ENCODE measurements at regions not wholly inside any gene's neighbourhood (a gene's known extent, or its start where the extent isn't known, plus 50 kb on each side); places are given as distances from the start of the nearest gene placed in this dataset.

- TF ChIP-seq, protein P1, sequence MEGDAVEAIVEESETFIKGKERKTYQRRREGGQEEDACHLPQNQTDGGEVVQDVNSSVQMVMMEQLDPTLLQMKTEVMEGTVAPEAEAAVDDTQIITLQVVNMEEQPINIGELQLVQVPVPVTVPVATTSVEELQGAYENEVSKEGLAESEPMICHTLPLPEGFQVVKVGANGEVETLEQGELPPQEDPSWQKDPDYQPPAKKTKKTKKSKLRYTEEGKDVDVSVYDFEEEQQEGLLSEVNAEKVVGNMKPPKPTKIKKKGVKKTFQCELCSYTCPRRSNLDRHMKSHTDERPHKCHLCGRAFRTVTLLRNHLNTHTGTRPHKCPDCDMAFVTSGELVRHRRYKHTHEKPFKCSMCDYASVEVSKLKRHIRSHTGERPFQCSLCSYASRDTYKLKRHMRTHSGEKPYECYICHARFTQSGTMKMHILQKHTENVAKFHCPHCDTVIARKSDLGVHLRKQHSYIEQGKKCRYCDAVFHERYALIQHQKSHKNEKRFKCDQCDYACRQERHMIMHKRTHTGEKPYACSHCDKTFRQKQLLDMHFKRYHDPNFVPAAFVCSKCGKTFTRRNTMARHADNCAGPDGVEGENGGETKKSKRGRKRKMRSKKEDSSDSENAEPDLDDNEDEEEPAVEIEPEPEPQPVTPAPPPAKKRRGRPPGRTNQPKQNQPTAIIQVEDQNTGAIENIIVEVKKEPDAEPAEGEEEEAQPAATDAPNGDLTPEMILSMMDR (conservative IDR thresholded peaks at IDR 0.05) = no peak
- no peak for TF ChIP-seq ZFX (IDR thresholded peaks at IDR 0.05)
These were observed 671.0 kb downstream of the SLITRK1 start for GRCh38 chr13:83211301-83211700.
